CD4-positive, alpha-beta T cell (primary cell): ENCODE measurements at regions not wholly inside any gene's neighbourhood (a gene's known extent, or its start where the extent isn't known, plus 50 kb on each side); places are given as distances from the start of the nearest gene placed in this dataset.

Experiments
- ATAC-seq: fragments of 200-7000 bp; cut with Tn5 transposase; one replicate; pipeline ENCODE4 v1.10.0; 2022; ENCODE audit warnings: mild to moderate bottlenecking; ENCODE audit not compliant: poor library complexity
- CTCF ChIA-PET: fragments of 350-600 bp; sonication (Branson Sonifier 250); formaldehyde crosslinking; loops from one replicate; lab custom pipeline; 2021; ENCODE audit warnings: antibody characterized with exemption, inconsistent platforms; lab: Charles Lee
- POLR2A ChIA-PET: fragments of 350-600 bp; sonication (Branson Sonifier 250); formaldehyde crosslinking; loops from one replicate; lab custom pipeline; 2021; ENCODE audit warnings: antibody characterized with exemption, inconsistent platforms; lab: Charles Lee
- DNase-seq, 14 experiments: peaks; one replicate each; pipeline ENCODE4 v3.0.0-alpha.2; 2013 to 2020; ENCODE audit warnings: mixed read lengths in 2 of 14
- H3K27ac ChIP-seq, 2 donors: one replicate each; pipeline versions ENCODE4 v1.5.1 to v1.7.0; 2013; ENCODE audit warnings: low read length in 2 of 2, low read depth in 1 of 2, mild to moderate bottlenecking in 1 of 2
- H3K27me3 ChIP-seq, 2 experiments: 1 replicate in 1 of 2; 2 replicates in 1 of 2; pipeline versions ENCODE4 v1.6.1 to v1.7.0; 2013; ENCODE audit warnings: low read length in 2 of 2, control low read depth in 1 of 2, mild to moderate bottlenecking in 1 of 2, moderate library complexity in 1 of 2; ENCODE audit not compliant: insufficient read depth in 2 of 2, control insufficient read depth in 1 of 2
- H3K36me3 ChIP-seq: one replicate; pipeline ENCODE4 v1.6.1; 2013; ENCODE audit warnings: low read length, control low read depth; ENCODE audit not compliant: insufficient read depth
- H3K4me1 ChIP-seq: one replicate; pipeline ENCODE4 v1.6.1; 2013; ENCODE audit warnings: low read length, control low read depth; ENCODE audit not compliant: insufficient read depth
- H3K4me3 ChIP-seq: one replicate; pipeline ENCODE4 v1.5.1; 2013; ENCODE audit warnings: mild to moderate bottlenecking, low read length, moderate library complexity
- H3K9me3 ChIP-seq, 2 experiments: 1 replicate in 1 of 2; 2 replicates in 1 of 2; pipeline versions ENCODE4 v1.6.1 to v1.7.0; 2013; ENCODE audit warnings: low read length in 2 of 2, mild to moderate bottlenecking in 2 of 2, control low read depth in 1 of 2, moderate library complexity in 1 of 2; ENCODE audit not compliant: control insufficient read depth in 1 of 2, insufficient read depth in 1 of 2
- H3K27ac Mint-ChIP-seq: one replicate; pipeline ENCODE4 v1.8.0; 2020; ENCODE audit warnings: mixed read lengths
- H3K27me3 Mint-ChIP-seq: one replicate; pipeline ENCODE4 v1.8.0; 2021; ENCODE audit warnings: mixed read lengths
- H3K36me3 Mint-ChIP-seq: one replicate; pipeline ENCODE4 v1.8.0; 2021; ENCODE audit warnings: low read depth, mixed read lengths
- H3K4me1 Mint-ChIP-seq: one replicate; pipeline ENCODE4 v1.8.0; 2021; ENCODE audit warnings: low read depth, mixed read lengths
- H3K4me3 Mint-ChIP-seq: one replicate; pipeline ENCODE4 v1.8.0; 2020; ENCODE audit warnings: mild to moderate bottlenecking, mixed read lengths
- H3K9me3 Mint-ChIP-seq: one replicate; pipeline ENCODE4 v1.8.0; 2020; ENCODE audit warnings: mixed read lengths
- CTCF ChIP-seq: fragments of 200-600 bp; IDR thresholded peaks from one replicate; pipeline ENCODE4 v1.8.0; 2022; ENCODE audit warnings: antibody characterized with exemption, mild to moderate bottlenecking
- intact Hi-C, 2 experiments: fragments of 100-400 bp; cut with DNase I in 1 of 2; cut with micrococcal nuclease in 1 of 2; formaldehyde crosslinking; loops; one replicate each; pipeline versions ENCODE4 v1.15.1 to v1.9.0; 2023 to 2025; cut with DNase I, micrococcal nuclease

DNA sequence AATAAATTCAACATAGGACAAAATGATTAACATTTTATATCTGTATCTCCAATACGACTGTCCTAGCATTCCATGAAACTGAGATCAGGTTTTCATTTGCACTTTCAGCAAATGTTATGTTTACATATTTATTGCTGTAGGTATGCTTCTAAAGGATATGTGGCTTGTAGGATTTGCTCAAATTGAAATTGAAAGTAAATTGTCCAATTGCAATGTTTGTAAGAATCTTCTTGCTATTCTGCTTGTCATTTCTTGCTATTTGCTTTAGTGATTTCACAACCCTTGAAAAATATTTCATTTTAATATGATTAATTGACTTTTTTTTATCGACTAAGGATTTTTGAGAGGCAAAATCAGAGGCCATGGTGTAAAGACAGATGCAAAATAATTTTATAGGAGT is 904.2 kb upstream of the RAG2 start:
- intact Hi-C loops: no loop called here
- ChIA-PET CTCF (no interaction called here), POLR2A (no interaction called here)
- Histone ChIP-seq H3K4me3 (no peak overlapping the region), H3K27me3 (no peaks in the 10 kb centered on the region), H3K9me3 (peaks cover 0 to 6% of the 10 kb centered on the region in 2 experiments), H3K36me3 (no peaks in the 10 kb centered on the region), H3K27ac (no peak overlapping the region), H3K4me1 (no peaks in the 10 kb centered on the region)
- ATAC-seq (no peak), DNase-seq (no peak)
- Mint-ChIP-seq H3K27ac (no peak overlapping the region), H3K9me3 (peaks cover 9% of the 10 kb centered on the region), H3K36me3 (no peaks in the 10 kb centered on the region), H3K4me3 (no peak overlapping the region), H3K4me1 (no peaks in the 10 kb centered on the region), H3K27me3 (no peaks in the 10 kb centered on the region)
- TF ChIP-seq CTCF: no peak

GRCh38 chr11:37500425-37500824 is 902.4 kb upstream of the RAG2 start:
- Mint-ChIP-seq H3K27ac (no peak overlapping the region), H3K4me3 (no peak overlapping the region), H3K36me3 (no peaks in the 10 kb centered on the region), H3K9me3 (peaks cover 4% of the 10 kb centered on the region), H3K4me1 (no peaks in the 10 kb centered on the region), H3K27me3 (no peaks in the 10 kb centered on the region)
- H3K27ac ChIP-seq: no peak overlapping the region
- no peaks in the 10 kb centered on the region for H3K4me1 ChIP-seq
- ChIA-PET CTCF (no interaction called here), POLR2A (no interaction called here)
- TF ChIP-seq CTCF: no peak
- no peak for DNase-seq
- H3K27me3 ChIP-seq: no peaks in the 10 kb centered on the region
- no peak overlapping the region for H3K4me3 ChIP-seq
- H3K36me3 ChIP-seq: no peaks in the 10 kb centered on the region
- intact Hi-C loops: no loop called here
- peaks cover 0 to 7% of the 10 kb centered on the region in 2 experiments for H3K9me3 ChIP-seq
- no peak for ATAC-seq

DNA sequence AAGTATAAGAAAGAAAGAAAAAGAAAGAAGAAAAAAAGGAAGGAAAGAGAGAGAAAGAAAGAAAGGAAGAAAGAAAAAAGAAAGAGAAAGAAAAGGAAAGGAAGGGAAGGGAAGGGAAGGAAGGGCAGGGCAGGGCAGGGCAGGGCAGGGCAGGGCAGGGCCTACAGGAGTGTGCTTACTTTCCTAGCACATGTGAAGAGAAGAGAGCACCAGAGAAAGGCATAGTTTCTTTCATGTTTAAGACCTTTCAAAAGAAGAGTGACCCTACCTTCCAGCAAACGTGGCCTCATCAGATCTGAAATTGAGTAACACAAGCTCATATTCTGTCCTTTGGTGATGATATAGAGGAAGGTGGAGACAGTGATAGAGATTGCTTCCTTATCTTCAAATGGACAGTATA is 899.3 kb upstream of the RAG2 start:
- no peaks in the 10 kb centered on the region for H3K4me1 Mint-ChIP-seq
- no peak overlapping the region for H3K4me3 Mint-ChIP-seq
- H3K27me3 Mint-ChIP-seq: no peaks in the 10 kb centered on the region
- no peaks in the 10 kb centered on the region for H3K36me3 Mint-ChIP-seq
- POLR2A ChIA-PET: no interaction called here
- H3K27ac ChIP-seq: no peak overlapping the region
- ATAC-seq (no peak), DNase-seq (no peak)
- H3K9me3 ChIP-seq: peaks cover 0 to 7% of the 10 kb centered on the region in 2 experiments
- peaks cover 5% of the 10 kb centered on the region for H3K9me3 Mint-ChIP-seq
- no peaks in the 10 kb centered on the region for H3K27me3 ChIP-seq
- CTCF ChIA-PET: no interaction called here
- H3K36me3 ChIP-seq: no peaks in the 10 kb centered on the region
- intact Hi-C loops: no loop called here
- H3K4me3 ChIP-seq: no peak overlapping the region
- no peak overlapping the region for H3K27ac Mint-ChIP-seq
- TF ChIP-seq CTCF: no peak
- no peaks in the 10 kb centered on the region for H3K4me1 ChIP-seq
